HL-60 (cell line): ENCODE measurements at regions not wholly inside any gene's neighbourhood (a gene's known extent, or its start where the extent isn't known, plus 50 kb on each side); places are given as distances from the start of the nearest gene placed in this dataset. TPM values are rescaled to one million over a fixed set of nuclear protein-coding genes. Genes with fewer than 3 reads are reported as not detected.

Experiments
- DNase-seq, 2 experiments: peaks; one replicate each; pipeline ENCODE4 v3.0.0-alpha.2; 2010 to 2020; ENCODE audit warnings: low read depth in 1 of 2, low spot score in 1 of 2
- H3K27ac ChIP-seq: fragments of 250-450 bp; sonication (Bioruptor Pico); replicated peaks from 2 replicates; pipeline ENCODE4 v1.5.1; 2020; ENCODE audit warnings: mild to moderate bottlenecking, moderate library complexity
- H3K27me3 ChIP-seq: fragments of 250-450 bp; sonication (Bioruptor Pico); 2 replicates; pipeline ENCODE4 v1.5.1; 2021; ENCODE audit warnings: mild to moderate bottlenecking, moderate library complexity; ENCODE audit not compliant: insufficient read depth, poor library complexity, severe bottlenecking
- H3K4me3 ChIP-seq: replicated peaks from 2 replicates; pipeline ENCODE4 v1.5.1; 2011; ENCODE audit warnings: mild to moderate bottlenecking, control low read depth, low read length; ENCODE audit not compliant: insufficient read depth
- CTCF ChIP-seq: IDR thresholded peaks from one replicate; pipeline ENCODE4 v1.5.1; 2011; ENCODE audit warnings: low read length, control low read depth, inconsistent platforms; ENCODE audit not compliant: insufficient read depth
- GABPA ChIP-seq: IDR thresholded peaks from 2 replicates; pipeline ENCODE4 v1.6.1; 2012; ENCODE audit warnings: low read depth
- POLR2AphosphoS5 ChIP-seq: IDR thresholded peaks from 2 replicates; pipeline ENCODE4 v1.6.1; 2012; ENCODE audit warnings: low read depth
- REST ChIP-seq: IDR thresholded peaks from 2 replicates; pipeline ENCODE4 v1.6.1; 2012; ENCODE audit warnings: low read depth; ENCODE audit not compliant: insufficient replicate concordance
- SPI1 ChIP-seq: IDR thresholded peaks from 2 replicates; pipeline ENCODE4 v1.6.1; 2012; ENCODE audit warnings: low read depth, mild to moderate bottlenecking, borderline replicate concordance
- microRNA-seq: library from miRNA; unstranded; fragments of <30 nt; microRNA quantifications from one replicate; pipeline ENCODE4, GENCODE V29; 2018

GRCh38 chr22:22835771-22836291 is 51.8 kb upstream of the IGLL5 start:
- H3K27ac ChIP-seq = no peak overlapping the region
- no peak for DNase-seq
- TF ChIP-seq REST (no peak), POLR2AphosphoS5 (no peak), CTCF (no peak), SPI1 (no peak), GABPA (no peak)
- peaks cover 5% of the 10 kb centered on the region for H3K27me3 ChIP-seq
- H3K4me3 ChIP-seq = no peak overlapping the region

- Histone ChIP-seq H3K27me3 (peaks cover 5% of the 10 kb centered on the region), H3K4me3 (no peak overlapping the region), H3K27ac (no peak overlapping the region)
- TF ChIP-seq REST (no peak), GABPA (no peak), CTCF (no peak), SPI1 (no peak), POLR2AphosphoS5 (no peak)
- no peak for DNase-seq
Observed at GRCh38 chr22:22836635-22837034, 51.0 kb upstream of the IGLL5 start.

Small RNA genes in the stretch of these regions (microRNA-seq; reads per million reads assigned to microRNA genes)
- not detected for gene MIR650
